CD4-positive, alpha-beta T cell treated with Interferon gamma for 1 hour (primary cell): ENCODE measurements at regions not wholly inside any gene's neighbourhood (a gene's known extent, or its start where the extent isn't known, plus 50 kb on each side); places are given as distances from the start of the nearest gene placed in this dataset.

Source experiments
- DNase-seq: peaks from one replicate; pipeline ENCODE4 v3.0.0-alpha.2; 2020

GRCh38 chr15:67992834-67993233 is 61.3 kb upstream of the PIAS1 start:
- DNase-seq: no peak

- DNase-seq: no peak
Measured at GRCh38 chr15:67997996-67998395, 56.1 kb upstream of the PIAS1 start.

- no peak for DNase-seq
Measured at GRCh38 chr15:67998599-67999133, 55.4 kb upstream of the PIAS1 start.

GRCh38 chr15:67999320-68000100 is 54.6 kb upstream of the PIAS1 start:
- no peak for DNase-seq

GRCh38 chr15:68000754-68001153 is 53.4 kb upstream of the PIAS1 start:
- DNase-seq: no peak

- DNase-seq: no peak
Measured at GRCh38 chr15:68001811-68002210, 52.3 kb upstream of the PIAS1 start.

GRCh38 chr15:68003297-68003696 is 50.8 kb upstream of the PIAS1 start:
- no peak for DNase-seq
